Stomach (tissue), 4 donors: ENCODE measurements at regions not wholly inside any gene's neighbourhood (a gene's known extent, or its start where the extent isn't known, plus 50 kb on each side); places are given as distances from the start of the nearest gene placed in this dataset.

Experiments used
- POLR2A ChIP-seq, 4 donors: fragments of 450-650 bp; IDR thresholded peaks; one replicate each; pipeline ENCODE4 v1.6.1; 2016; ENCODE audit warnings: antibody characterized with exemption in 4 of 4, control low read depth in 2 of 4, mild to moderate bottlenecking in 1 of 4, moderate library complexity in 1 of 4
- POLR2AphosphoS5 ChIP-seq, 3 donors: sonication (generic); formaldehyde crosslinking; IDR thresholded peaks; one replicate each; pipeline ENCODE4 v1.6.1; 2016; ENCODE audit warnings: antibody characterized with exemption in 3 of 3
- TF ChIP-seq, protein P1 (sequence below), 7 experiments: fragments of 450-650 bp in 4 of 7; fragments of 200-600 bp in 3 of 7; sonication (generic) in 3 of 7; IDR thresholded peaks; one replicate each; pipeline ENCODE4 v1.5.1; 2016 to 2019; ENCODE audit warnings: antibody characterized with exemption in 7 of 7, control low read depth in 2 of 7, mild to moderate bottlenecking in 1 of 7

DNA sequence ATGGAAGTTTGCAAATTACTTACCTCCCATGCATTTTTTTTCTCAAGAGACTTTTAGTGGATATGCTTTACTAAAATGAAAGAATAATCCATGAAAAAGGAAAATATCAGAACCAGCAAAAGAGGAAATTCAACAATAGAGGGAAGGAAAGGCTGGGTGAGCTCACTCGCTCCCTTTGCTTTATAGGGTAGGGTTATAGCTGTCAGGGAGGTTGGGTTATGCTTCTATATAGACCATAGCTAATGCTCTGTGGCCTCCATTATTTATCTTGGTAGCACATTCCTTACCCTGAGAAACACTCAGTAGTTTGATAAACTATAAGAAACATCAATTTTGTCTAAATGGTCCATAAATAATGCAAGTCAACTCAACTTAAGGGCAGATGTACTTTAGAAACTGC is 215.9 kb upstream of the FAR2 start:
- TF ChIP-seq POLR2AphosphoS5 (IDR thresholded peaks at IDR 0.05) (no peak), POLR2A (IDR thresholded peaks at IDR 0.05) (no peak)
- TF ChIP-seq, protein P1, sequence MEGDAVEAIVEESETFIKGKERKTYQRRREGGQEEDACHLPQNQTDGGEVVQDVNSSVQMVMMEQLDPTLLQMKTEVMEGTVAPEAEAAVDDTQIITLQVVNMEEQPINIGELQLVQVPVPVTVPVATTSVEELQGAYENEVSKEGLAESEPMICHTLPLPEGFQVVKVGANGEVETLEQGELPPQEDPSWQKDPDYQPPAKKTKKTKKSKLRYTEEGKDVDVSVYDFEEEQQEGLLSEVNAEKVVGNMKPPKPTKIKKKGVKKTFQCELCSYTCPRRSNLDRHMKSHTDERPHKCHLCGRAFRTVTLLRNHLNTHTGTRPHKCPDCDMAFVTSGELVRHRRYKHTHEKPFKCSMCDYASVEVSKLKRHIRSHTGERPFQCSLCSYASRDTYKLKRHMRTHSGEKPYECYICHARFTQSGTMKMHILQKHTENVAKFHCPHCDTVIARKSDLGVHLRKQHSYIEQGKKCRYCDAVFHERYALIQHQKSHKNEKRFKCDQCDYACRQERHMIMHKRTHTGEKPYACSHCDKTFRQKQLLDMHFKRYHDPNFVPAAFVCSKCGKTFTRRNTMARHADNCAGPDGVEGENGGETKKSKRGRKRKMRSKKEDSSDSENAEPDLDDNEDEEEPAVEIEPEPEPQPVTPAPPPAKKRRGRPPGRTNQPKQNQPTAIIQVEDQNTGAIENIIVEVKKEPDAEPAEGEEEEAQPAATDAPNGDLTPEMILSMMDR (IDR thresholded peaks at IDR 0.05), result no peak
